HG02763 (cell line): ENCODE measurements at regions not wholly inside any gene's neighbourhood (a gene's known extent, or its start where the extent isn't known, plus 50 kb on each side); places are given as distances from the start of the nearest gene placed in this dataset.
"Not testable (repeated sequence)": the region's sequence is repeated elsewhere in the genome, so short reads cannot be mapped to it uniquely, and the experiment has no call there.

Experiments used
- ATAC-seq: cut with Tn5 transposase; IDR thresholded peaks from one replicate; pipeline ENCODE4 v1.9.1; 2021; ENCODE audit warnings: mild to moderate bottlenecking, moderate library complexity; ENCODE audit not compliant: unreplicated experiment

GRCh38 chr3:118162627-118163588, 871.7 kb downstream of the IGSF11 start:
- not testable (repeated sequence) for ATAC-seq

GRCh38 chr3:118165413-118165812, 869.2 kb downstream of the IGSF11 start:
- no peak for ATAC-seq

- no peak for ATAC-seq
These were observed 867.1 kb downstream of the IGSF11 start for GRCh38 chr3:118167571-118167970.

GRCh38 chr3:118168175-118168574, 866.5 kb downstream of the IGSF11 start:
- no peak for ATAC-seq

- no peak for ATAC-seq
These were observed 863.3 kb downstream of the IGSF11 start for GRCh38 chr3:118171236-118171852.

- no peak for ATAC-seq
These were observed 853.8 kb downstream of the IGSF11 start for GRCh38 chr3:118180853-118181252.

GRCh38 chr3:118181274-118181673, 853.4 kb downstream of the IGSF11 start:
- ATAC-seq: no peak

GRCh38 chr3:118186051-118186450, 848.6 kb downstream of the IGSF11 start:
- no peak for ATAC-seq

- ATAC-seq: no peak
These were observed 847.4 kb downstream of the IGSF11 start for GRCh38 chr3:118187221-118187620.

GRCh38 chr3:118196183-118196582, 838.5 kb downstream of the IGSF11 start:
- ATAC-seq: no peak

GRCh38 chr3:118199044-118199443, 835.6 kb downstream of the IGSF11 start:
- no peak for ATAC-seq

- ATAC-seq: no peak
These were observed 830.5 kb downstream of the IGSF11 start for GRCh38 chr3:118204052-118204656.

GRCh38 chr3:118207271-118207670, 827.4 kb downstream of the IGSF11 start:
- no peak for ATAC-seq

- ATAC-seq: no peak
These were observed 826.0 kb downstream of the IGSF11 start for GRCh38 chr3:118208642-118209041.

GRCh38 chr3:118213892-118214291, 820.8 kb downstream of the IGSF11 start:
- no peak for ATAC-seq

GRCh38 chr3:118226206-118226605, 808.4 kb downstream of the IGSF11 start:
- ATAC-seq: no peak

- no peak for ATAC-seq
These were observed 807.5 kb downstream of the IGSF11 start for GRCh38 chr3:118227191-118227590.

GRCh38 chr3:118228151-118228550, 806.5 kb downstream of the IGSF11 start:
- no peak for ATAC-seq

GRCh38 chr3:118229196-118229595, 805.5 kb downstream of the IGSF11 start:
- no peak for ATAC-seq

GRCh38 chr3:118231578-118231977, 803.1 kb downstream of the IGSF11 start:
- ATAC-seq: no peak

- ATAC-seq: no peak
These were observed 795.4 kb downstream of the IGSF11 start for GRCh38 chr3:118239253-118239652.

GRCh38 chr3:118244761-118245160, 789.9 kb downstream of the IGSF11 start:
- no peak for ATAC-seq
